ENCODE measurements at regions not wholly inside any gene's neighbourhood (a gene's known extent, or its start where the extent isn't known, plus 50 kb on each side); places are given as distances from the start of the nearest gene placed in this dataset.

- no peak overlapping the region for H3K4me3 ChIP-seq (ENCODE audit: low read length in 3 of 3)
- H3K9me3 ChIP-seq (ENCODE audit: control insufficient read depth in 2 of 3, insufficient read depth in 1 of 3, low read length in 3 of 3) = no peaks in the 10 kb centered on the region
- H3K27me3 ChIP-seq (ENCODE audit: control insufficient read depth, insufficient read depth, low read length) = no peaks in the 10 kb centered on the region
- FAIRE-seq = no peak
- H3K36me3 ChIP-seq (ENCODE audit: control insufficient read depth in 2 of 3, insufficient read depth in 3 of 3, low read length in 3 of 3) = no peaks in the 10 kb centered on the region
- intact Hi-C loops (cut with DNase I) = no loop called here
- TF ChIP-seq, protein P1, sequence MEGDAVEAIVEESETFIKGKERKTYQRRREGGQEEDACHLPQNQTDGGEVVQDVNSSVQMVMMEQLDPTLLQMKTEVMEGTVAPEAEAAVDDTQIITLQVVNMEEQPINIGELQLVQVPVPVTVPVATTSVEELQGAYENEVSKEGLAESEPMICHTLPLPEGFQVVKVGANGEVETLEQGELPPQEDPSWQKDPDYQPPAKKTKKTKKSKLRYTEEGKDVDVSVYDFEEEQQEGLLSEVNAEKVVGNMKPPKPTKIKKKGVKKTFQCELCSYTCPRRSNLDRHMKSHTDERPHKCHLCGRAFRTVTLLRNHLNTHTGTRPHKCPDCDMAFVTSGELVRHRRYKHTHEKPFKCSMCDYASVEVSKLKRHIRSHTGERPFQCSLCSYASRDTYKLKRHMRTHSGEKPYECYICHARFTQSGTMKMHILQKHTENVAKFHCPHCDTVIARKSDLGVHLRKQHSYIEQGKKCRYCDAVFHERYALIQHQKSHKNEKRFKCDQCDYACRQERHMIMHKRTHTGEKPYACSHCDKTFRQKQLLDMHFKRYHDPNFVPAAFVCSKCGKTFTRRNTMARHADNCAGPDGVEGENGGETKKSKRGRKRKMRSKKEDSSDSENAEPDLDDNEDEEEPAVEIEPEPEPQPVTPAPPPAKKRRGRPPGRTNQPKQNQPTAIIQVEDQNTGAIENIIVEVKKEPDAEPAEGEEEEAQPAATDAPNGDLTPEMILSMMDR (IDR thresholded peaks at IDR 0.05; ENCODE audit: borderline replicate concordance, extremely low read depth, insufficient read depth) = no peak
- DNase-seq = no peak
- no peaks in the 10 kb centered on the region for H3K4me1 ChIP-seq (ENCODE audit: control insufficient read depth in 2 of 3, insufficient read depth in 2 of 3, low read depth in 1 of 3, low read length in 3 of 3)
- H3K9ac ChIP-seq (ENCODE audit: low read length in 3 of 3) = no peak overlapping the region
- no peak overlapping the region for H3K27ac ChIP-seq (ENCODE audit: low read depth in 2 of 2, low read length in 2 of 2)
These were observed 123.5 kb upstream of the SPDL1 start for GRCh38 chr5:169460123-169460522.

DNA sequence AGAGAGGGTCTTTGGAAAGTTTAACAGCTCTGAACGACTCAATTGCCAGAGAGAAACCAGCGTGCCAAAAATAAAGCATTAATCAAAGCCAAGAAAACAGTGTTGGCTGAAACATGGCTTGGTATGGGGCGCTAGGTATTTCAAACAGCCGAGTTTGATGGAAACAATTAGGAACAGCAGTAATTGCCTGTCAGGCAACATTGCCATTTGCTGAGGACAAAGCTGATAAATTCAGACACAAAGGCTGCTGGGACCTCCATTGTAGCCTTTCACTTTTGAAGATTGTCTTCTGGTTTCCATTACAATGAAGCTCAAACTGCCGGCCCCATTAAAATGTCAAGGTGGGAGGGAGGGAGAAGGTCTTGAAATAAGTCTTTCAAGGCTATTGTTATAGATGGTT, 125.4 kb upstream of the SPDL1 start:
- DNase-seq (no peak), FAIRE-seq (no peak)
- Histone ChIP-seq H3K27ac (ENCODE audit: low read depth in 2 of 2, low read length in 2 of 2) (no peak overlapping the region), H3K9me3 (ENCODE audit: control insufficient read depth in 2 of 3, insufficient read depth in 1 of 3, low read length in 3 of 3) (no peaks in the 10 kb centered on the region), H3K9ac (ENCODE audit: low read length in 3 of 3) (no peak overlapping the region), H3K4me1 (ENCODE audit: control insufficient read depth in 2 of 3, insufficient read depth in 2 of 3, low read depth in 1 of 3, low read length in 3 of 3) (no peaks in the 10 kb centered on the region), H3K36me3 (ENCODE audit: control insufficient read depth in 2 of 3, insufficient read depth in 3 of 3, low read length in 3 of 3) (no peaks in the 10 kb centered on the region), H3K4me3 (ENCODE audit: low read length in 3 of 3) (no peak overlapping the region), H3K27me3 (ENCODE audit: control insufficient read depth, insufficient read depth, low read length) (no peaks in the 10 kb centered on the region)
- intact Hi-C loops (cut with DNase I) = no loop called here
- TF ChIP-seq, protein P1 (IDR thresholded peaks at IDR 0.05; ENCODE audit: borderline replicate concordance, extremely low read depth, insufficient read depth) = no peak

DNA sequence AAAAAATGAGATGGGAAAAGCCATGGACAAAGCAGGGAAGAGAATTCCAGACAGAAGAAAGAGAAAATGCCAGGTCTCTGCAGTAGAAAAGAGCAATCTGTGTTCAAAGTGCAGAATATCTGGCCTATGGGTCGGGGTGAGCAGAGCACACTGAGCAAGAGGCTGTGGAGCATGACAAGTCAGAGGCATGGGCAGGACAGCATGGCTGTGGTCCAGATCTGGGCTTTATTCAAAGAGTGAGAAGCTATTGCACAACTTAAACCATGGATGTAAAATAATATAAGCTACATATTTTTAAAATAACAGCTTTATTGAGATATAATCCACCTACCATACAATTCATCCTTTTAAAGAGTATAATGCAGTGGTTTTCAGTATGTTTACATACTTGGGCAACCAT, 133.1 kb upstream of the SPDL1 start:
- Histone ChIP-seq H3K9me3 (ENCODE audit: control insufficient read depth in 2 of 3, insufficient read depth in 1 of 3, low read length in 3 of 3) (no peaks in the 10 kb centered on the region), H3K27me3 (ENCODE audit: control insufficient read depth, insufficient read depth, low read length) (no peaks in the 10 kb centered on the region), H3K4me1 (ENCODE audit: control insufficient read depth in 2 of 3, insufficient read depth in 2 of 3, low read depth in 1 of 3, low read length in 3 of 3) (no peaks in the 10 kb centered on the region), H3K36me3 (ENCODE audit: control insufficient read depth in 2 of 3, insufficient read depth in 3 of 3, low read length in 3 of 3) (no peaks in the 10 kb centered on the region), H3K9ac (ENCODE audit: low read length in 3 of 3) (no peak overlapping the region), H3K27ac (ENCODE audit: low read depth in 2 of 2, low read length in 2 of 2) (no peak overlapping the region), H3K4me3 (ENCODE audit: low read length in 3 of 3) (no peak overlapping the region)
- FAIRE-seq (peak; percentile 76), DNase-seq (peak in 2 of 5 donors; percentile 18 to 40)
- TF ChIP-seq, protein P1 (IDR thresholded peaks at IDR 0.05; ENCODE audit: borderline replicate concordance, extremely low read depth, insufficient read depth) = no peak
- intact Hi-C loops (cut with DNase I) = no loop called here

DNA sequence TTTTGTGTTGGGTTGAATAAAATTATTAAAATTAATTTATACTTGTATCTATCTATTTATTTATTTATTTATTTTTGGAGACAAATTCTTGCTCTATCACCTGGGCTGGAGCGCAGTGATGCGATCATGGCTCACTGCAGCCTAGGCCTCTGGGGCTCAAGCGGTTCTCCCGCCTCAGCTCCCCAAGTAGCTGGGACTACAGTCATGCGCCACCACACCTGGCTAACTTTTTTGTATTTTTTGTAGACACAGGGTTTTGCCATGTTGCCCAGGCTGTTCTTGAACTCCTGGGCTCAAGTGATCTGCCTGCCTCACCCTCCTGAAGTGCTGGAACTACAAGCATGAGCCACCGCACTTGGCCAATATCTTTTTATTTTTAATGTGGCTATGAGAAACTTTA, 134.7 kb upstream of the SPDL1 start:
- H3K27me3 ChIP-seq (ENCODE audit: control insufficient read depth, insufficient read depth, low read length) = no peaks in the 10 kb centered on the region
- FAIRE-seq = no peak
- DNase-seq = no peak
- H3K9me3 ChIP-seq (ENCODE audit: control insufficient read depth in 2 of 3, insufficient read depth in 1 of 3, low read length in 3 of 3) = no peaks in the 10 kb centered on the region
- no peak overlapping the region for H3K9ac ChIP-seq (ENCODE audit: low read length in 3 of 3)
- H3K27ac ChIP-seq (ENCODE audit: low read depth in 2 of 2, low read length in 2 of 2) = no peak overlapping the region
- H3K4me3 ChIP-seq (ENCODE audit: low read length in 3 of 3) = no peak overlapping the region
- no peaks in the 10 kb centered on the region for H3K36me3 ChIP-seq (ENCODE audit: control insufficient read depth in 2 of 3, insufficient read depth in 3 of 3, low read length in 3 of 3)
- intact Hi-C loops (cut with DNase I) = no loop called here
- no peaks in the 10 kb centered on the region for H3K4me1 ChIP-seq (ENCODE audit: control insufficient read depth in 2 of 3, insufficient read depth in 2 of 3, low read depth in 1 of 3, low read length in 3 of 3)
- TF ChIP-seq, protein P1 (IDR thresholded peaks at IDR 0.05; ENCODE audit: borderline replicate concordance, extremely low read depth, insufficient read depth) = no peak
